GM18519 (cell line): ENCODE measurements at regions not wholly inside any gene's neighbourhood (a gene's known extent, or its start where the extent isn't known, plus 50 kb on each side); places are given as distances from the start of the nearest gene placed in this dataset.

Experiments
- ATAC-seq: cut with Tn5 transposase; IDR thresholded peaks from one replicate; pipeline ENCODE4 v1.9.1; 2021; ENCODE audit warnings: mild to moderate bottlenecking, moderate library complexity; ENCODE audit not compliant: unreplicated experiment, low FRiP score

GRCh38 chr2:147792966-147793617 lies 51.7 kb upstream of the ACVR2A start:
- no peak for ATAC-seq

GRCh38 chr2:147790580-147790979 lies 54.2 kb upstream of the ACVR2A start:
- no peak for ATAC-seq

GRCh38 chr2:147789720-147790119 lies 55.1 kb upstream of the ACVR2A start:
- no peak for ATAC-seq

GRCh38 chr2:147789287-147789686 lies 55.5 kb upstream of the ACVR2A start:
- ATAC-seq = no peak

- ATAC-seq = no peak
Observed at GRCh38 chr2:147782141-147782930, 62.5 kb upstream of the ACVR2A start.

GRCh38 chr2:147779440-147779839 lies 65.4 kb upstream of the ACVR2A start:
- ATAC-seq = no peak

GRCh38 chr2:147777394-147777793 lies 67.4 kb upstream of the ACVR2A start:
- no peak for ATAC-seq

- ATAC-seq = no peak
Observed at GRCh38 chr2:147774805-147775204, 70.0 kb upstream of the ACVR2A start.

GRCh38 chr2:147773479-147773878 lies 71.3 kb upstream of the ACVR2A start:
- no peak for ATAC-seq

- ATAC-seq = no peak
Observed at GRCh38 chr2:147772781-147773180, 72.0 kb upstream of the ACVR2A start.

- no peak for ATAC-seq
Observed at GRCh38 chr2:147763861-147764260, 81.0 kb upstream of the ACVR2A start.

GRCh38 chr2:147760984-147761383 lies 83.8 kb upstream of the ACVR2A start:
- no peak for ATAC-seq

GRCh38 chr2:147759536-147759935 lies 85.3 kb upstream of the ACVR2A start:
- no peak for ATAC-seq

- no peak for ATAC-seq
Observed at GRCh38 chr2:147758821-147759220, 86.0 kb upstream of the ACVR2A start.

GRCh38 chr2:147756069-147756468 lies 88.8 kb upstream of the ACVR2A start:
- no peak for ATAC-seq

GRCh38 chr2:147740211-147740927 lies 104.5 kb upstream of the ACVR2A start:
- no peak for ATAC-seq

- ATAC-seq = no peak
Observed at GRCh38 chr2:147739508-147739907, 105.3 kb upstream of the ACVR2A start.

GRCh38 chr2:147718831-147719230 lies 126.0 kb upstream of the ACVR2A start:
- no peak for ATAC-seq

GRCh38 chr2:147716906-147717305 lies 127.9 kb upstream of the ACVR2A start:
- no peak for ATAC-seq

GRCh38 chr2:147715807-147716206 lies 129.0 kb upstream of the ACVR2A start:
- ATAC-seq = peak; percentile 79

- ATAC-seq = no peak
Observed at GRCh38 chr2:147714582-147714981, 130.2 kb upstream of the ACVR2A start.
